COR-L47 (cell line): ENCODE measurements at regions not wholly inside any gene's neighbourhood (a gene's known extent, or its start where the extent isn't known, plus 50 kb on each side); places are given as distances from the start of the nearest gene placed in this dataset.

ENCODE experiments used
- DNase-seq: peaks from one replicate; lab custom pipeline; 2025; lab: John Stamatoyannopoulos, UW

DNA sequence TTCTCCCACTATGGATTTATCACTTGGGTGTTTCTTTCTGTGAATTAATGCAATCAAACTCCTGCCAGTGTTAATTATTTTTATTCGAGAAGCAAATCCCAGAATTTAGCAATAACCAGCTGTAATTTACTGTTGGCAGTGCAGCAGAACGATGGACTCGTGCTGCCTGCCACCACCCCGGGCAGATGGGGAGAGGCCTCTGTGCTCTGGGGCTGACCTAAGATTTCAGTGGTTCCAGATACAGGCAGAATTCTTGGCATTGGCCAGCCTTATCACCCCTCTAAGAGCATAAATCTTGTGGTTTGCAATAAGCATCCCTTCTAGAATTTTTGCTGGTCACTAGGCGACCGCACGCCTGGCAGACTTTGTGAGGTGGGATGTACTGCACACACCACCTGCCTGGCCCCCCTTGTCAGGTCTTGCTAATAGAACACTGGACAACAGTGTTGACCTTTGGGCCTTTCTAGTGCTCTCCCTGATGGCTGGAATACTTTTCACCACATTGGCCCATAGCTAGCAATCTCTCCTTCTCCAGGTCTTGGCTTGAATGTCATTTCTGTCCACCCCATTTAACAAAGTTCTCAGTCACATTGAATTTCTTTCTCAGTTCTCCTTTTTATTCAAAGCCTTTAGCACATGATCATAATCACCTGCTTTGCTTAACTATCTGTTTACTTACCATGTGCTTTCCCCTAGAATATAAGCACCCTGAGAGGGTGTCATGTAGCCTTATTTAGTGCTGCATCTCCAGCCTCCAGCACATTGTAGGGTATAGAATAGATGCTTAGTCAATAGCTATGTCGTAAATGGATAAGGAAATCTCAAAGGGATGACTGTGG is 122.1 kb upstream of the DYNLRB2 start:
- no peak for DNase-seq

GRCh38 chr16:80417706-80418271 is 123.0 kb upstream of the DYNLRB2 start:
- no peak for DNase-seq

DNA sequence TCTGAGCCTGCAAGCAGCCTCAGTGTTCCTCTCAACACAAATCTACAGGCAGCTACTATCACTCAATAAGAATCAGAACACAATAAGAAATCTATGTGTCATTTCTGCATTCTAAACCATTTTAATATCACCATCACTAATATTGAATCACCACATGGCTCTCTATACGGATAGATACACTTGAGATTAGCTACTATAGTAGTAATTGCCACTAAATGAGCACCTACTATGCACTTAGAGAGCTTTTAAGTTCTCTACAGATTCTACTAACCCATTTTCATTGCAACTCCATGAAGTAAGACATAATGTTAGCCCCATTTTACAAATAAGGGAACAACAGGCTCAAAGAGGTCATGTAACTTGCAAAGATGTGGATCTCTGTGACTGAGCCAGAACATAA is 132.8 kb upstream of the DYNLRB2 start:
- no peak for DNase-seq

DNA sequence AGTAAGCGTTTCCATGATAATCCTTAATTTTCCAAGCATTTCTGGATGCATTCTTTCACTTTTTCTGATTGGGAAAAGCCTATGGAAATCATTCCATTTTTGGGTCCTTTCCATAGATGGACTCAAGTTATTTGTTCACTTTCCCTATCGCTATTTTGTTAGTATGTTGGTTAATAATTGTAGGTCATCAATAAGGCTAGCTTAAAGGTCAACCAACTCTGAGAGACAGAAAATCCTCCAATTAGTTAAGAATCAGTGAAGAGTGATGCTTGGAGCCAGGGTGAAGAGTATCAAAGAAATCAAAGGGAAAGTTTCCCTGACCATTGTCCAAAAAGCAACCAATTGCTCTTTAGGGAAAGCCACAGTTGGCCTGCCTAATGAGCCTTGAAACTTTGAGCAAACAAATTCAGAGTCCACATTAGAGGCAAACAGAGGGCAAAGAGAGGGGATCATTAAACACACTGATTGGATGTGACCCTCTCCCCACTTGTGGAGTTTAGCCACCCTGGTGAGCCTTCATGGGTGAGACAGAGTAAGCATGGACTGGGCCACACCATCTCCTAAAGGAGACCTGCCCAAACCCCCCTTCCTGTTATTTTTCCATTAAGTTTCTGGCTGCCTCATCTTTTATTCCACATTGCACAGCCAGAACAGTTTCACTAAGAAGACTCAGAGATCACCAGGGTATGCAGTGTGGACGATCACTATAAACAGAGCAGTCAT is 133.4 kb upstream of the DYNLRB2 start:
- no peak for DNase-seq

GRCh38 chr16:80404847-80405246 is 135.9 kb upstream of the DYNLRB2 start:
- DNase-seq, result no peak

DNA sequence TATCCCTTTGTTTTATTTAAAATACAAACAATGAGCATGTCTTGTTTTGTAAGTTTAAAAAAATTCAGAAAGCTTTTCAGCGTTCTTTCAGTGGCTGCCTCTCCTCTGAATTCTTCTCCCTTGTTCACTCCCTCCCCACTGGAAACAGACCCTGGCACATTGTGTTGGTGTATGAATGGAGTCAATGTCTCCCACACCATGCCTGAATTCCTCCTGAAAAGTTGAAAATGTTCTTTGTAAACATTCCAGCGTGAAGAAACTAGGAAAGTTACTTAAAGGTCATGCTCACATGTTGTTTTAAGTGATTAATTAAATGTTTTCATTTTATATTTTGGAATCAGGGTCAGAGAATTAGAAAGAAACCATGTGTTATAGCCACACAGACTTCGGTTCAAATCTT is 136.9 kb upstream of the DYNLRB2 start:
- no peak for DNase-seq

DNA sequence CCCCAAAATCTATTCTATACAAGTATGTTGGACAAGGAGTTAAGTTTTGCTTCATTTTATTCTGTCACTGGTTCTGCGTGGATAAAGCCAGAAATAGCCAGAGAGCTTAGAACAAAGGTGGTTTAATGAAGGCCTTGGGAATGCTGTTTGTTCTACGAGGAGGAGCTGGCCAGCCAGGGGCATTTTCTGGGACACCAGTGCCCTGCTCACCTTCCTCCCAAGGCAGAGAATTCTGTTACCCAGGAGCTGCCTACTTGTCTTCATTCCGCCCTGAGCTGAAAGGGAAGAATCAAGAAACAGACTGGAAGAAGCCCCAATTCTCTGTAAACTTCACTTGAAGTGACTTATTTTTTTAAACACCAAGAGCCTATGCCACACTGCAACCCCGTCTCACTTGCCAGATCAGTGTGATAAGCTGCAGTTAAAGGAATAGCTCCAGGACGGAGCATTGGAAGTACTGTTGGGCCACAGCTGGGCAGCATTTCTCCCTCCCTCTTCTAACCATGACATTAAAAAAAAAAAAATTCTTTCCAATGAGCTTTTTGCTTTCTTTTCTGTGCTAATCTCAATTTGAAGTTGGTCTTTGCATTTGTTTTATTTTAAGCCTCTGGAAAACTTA is 149.8 kb upstream of the DYNLRB2 start:
- no peak for DNase-seq

GRCh38 chr16:80390046-80390445 is 150.7 kb upstream of the DYNLRB2 start:
- no peak for DNase-seq

- no peak for DNase-seq
Observed at GRCh38 chr16:80389338-80389737, 151.5 kb upstream of the DYNLRB2 start.

- no peak for DNase-seq
Observed at GRCh38 chr16:80387318-80387921, 153.4 kb upstream of the DYNLRB2 start.

DNA sequence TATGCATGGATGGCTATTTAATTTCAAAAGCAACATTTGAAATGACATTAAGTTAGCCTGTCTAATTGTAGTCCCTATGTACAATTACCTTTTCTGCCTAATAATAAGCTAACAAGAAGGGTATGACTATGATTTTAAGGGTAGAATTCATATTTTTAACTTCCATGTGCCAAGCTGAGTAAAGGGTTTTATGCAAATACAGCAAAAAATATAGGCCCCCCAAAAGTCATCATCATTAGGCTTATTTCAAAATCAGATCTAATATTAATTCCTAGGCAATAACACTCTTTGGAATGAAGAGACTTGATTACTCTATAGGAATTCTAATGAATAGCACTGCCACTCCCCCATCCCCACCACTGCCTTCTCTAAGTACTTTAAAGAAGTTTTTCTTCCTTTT is 155.9 kb upstream of the DYNLRB2 start:
- DNase-seq, result no peak

GRCh38 chr16:80380514-80380913 is 160.3 kb upstream of the DYNLRB2 start:
- no peak for DNase-seq

GRCh38 chr16:80377096-80377956 is 163.5 kb upstream of the DYNLRB2 start:
- no peak for DNase-seq

DNA sequence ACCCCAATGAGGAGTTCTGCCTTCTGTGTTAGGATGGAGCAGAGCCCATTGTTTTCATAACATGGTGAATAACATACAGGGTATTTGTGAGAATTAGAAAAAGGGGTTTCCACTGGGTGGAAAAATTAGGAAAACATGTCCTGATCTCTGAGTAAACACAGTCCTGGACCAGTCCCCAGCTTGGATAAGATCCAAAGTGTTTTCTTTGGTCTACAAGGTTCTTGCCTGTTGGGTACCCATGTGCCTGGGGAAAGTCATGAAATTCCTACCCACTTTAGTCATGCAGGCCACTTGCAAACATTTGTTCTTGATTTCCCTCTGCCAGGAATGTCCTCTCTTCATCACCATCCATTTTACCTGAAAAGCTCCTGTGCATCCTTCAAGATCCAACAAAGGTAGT is 164.8 kb upstream of the DYNLRB2 start:
- no peak for DNase-seq

- DNase-seq, result no peak
Observed at GRCh38 chr16:80375513-80375912, 165.3 kb upstream of the DYNLRB2 start.

GRCh38 chr16:80372341-80372740 is 168.5 kb upstream of the DYNLRB2 start:
- no peak for DNase-seq

- no peak for DNase-seq
Observed at GRCh38 chr16:80369138-80369958, 171.4 kb upstream of the DYNLRB2 start.

- no peak for DNase-seq
Observed at GRCh38 chr16:80367037-80367658, 173.6 kb upstream of the DYNLRB2 start.

DNA sequence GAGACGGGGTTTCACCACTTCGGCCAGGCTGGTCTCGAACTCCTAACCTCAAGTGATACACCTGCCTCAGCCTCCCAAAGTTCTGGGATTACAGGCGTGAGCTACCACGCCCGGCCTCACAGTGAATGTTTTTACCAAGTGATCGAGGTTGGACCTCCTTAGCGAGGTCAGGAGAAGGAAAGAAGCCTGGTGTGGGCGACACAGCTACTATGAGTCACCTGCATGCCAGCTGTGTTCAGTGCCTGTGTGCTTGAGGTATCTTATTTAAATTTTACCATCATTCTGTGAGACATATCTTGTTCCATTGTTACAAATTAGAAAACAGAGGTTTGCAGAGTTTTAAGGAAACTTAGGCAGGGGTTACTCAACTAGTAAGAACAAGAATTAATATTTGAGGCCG is 174.8 kb upstream of the DYNLRB2 start:
- DNase-seq, result no peak

- DNase-seq, result no peak
Observed at GRCh38 chr16:80362816-80363215, 178.0 kb upstream of the DYNLRB2 start.
